HUES64 (cell line): ENCODE measurements at regions not wholly inside any gene's neighbourhood (a gene's known extent, or its start where the extent isn't known, plus 50 kb on each side); places are given as distances from the start of the nearest gene placed in this dataset.

ENCODE experiments used
- H3K27ac ChIP-seq: 2 replicates; pipeline ENCODE4 v1.7.0; 2013; ENCODE audit warnings: low read depth, low read length, inconsistent platforms
- H3K27me3 ChIP-seq: 2 replicates; pipeline ENCODE4 v1.6.1; 2013; ENCODE audit warnings: mild to moderate bottlenecking, low read length; ENCODE audit not compliant: insufficient read depth
- H3K36me3 ChIP-seq: 2 replicates; pipeline ENCODE4 v1.6.1; 2013; ENCODE audit warnings: mild to moderate bottlenecking, low read length; ENCODE audit not compliant: insufficient read depth
- H3K4me1 ChIP-seq: 2 replicates; pipeline ENCODE4 v1.6.1; 2013; ENCODE audit warnings: mild to moderate bottlenecking, low read length, moderate library complexity; ENCODE audit not compliant: insufficient read depth
- H3K4me3 ChIP-seq: 2 replicates; pipeline ENCODE4 v1.5.1; 2013; ENCODE audit warnings: mild to moderate bottlenecking, low read length, moderate library complexity
- H3K9ac ChIP-seq: 2 replicates; pipeline ENCODE4 v1.6.1; 2013; ENCODE audit warnings: mild to moderate bottlenecking, low read depth, low read length
- H3K9me3 ChIP-seq: 2 replicates; pipeline ENCODE4 v1.6.1; 2013; ENCODE audit warnings: low read depth, low read length; ENCODE audit not compliant: insufficient read depth
- WGBS: fragments of 150-250, 120-280 bp; methylation state at CpG from one replicate; pipeline ENCODE4 v1.1.7; 2013; ENCODE audit warnings: missing lambda C conversion rate; 5-methylcytosine and 5-hydroxymethylcytosine counted together

DNA sequence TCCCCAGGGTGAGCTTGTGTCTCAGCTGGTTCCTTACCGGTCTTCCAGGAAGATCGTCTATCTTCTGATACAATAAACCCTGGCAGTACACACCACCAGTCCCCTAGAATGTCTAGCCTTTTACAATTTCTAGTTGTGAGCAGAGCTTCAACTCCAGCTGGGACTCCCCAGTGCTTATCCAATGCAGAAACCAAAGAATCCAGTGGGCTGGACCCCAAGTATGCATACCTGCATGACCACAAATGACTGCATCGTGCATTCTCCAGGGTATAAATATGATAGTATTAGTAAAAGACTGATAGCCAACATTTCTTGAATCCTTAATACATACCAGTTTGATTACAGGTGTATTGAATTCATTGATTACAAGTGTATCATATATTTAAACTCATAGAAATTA is 176.0 kb downstream of the SATB1 start:
- H3K9ac ChIP-seq: no peak overlapping the region
- no peaks in the 10 kb centered on the region for H3K36me3 ChIP-seq
- WGBS: 96% methylated on average over 3 of the region's 3 CpGs

DNA sequence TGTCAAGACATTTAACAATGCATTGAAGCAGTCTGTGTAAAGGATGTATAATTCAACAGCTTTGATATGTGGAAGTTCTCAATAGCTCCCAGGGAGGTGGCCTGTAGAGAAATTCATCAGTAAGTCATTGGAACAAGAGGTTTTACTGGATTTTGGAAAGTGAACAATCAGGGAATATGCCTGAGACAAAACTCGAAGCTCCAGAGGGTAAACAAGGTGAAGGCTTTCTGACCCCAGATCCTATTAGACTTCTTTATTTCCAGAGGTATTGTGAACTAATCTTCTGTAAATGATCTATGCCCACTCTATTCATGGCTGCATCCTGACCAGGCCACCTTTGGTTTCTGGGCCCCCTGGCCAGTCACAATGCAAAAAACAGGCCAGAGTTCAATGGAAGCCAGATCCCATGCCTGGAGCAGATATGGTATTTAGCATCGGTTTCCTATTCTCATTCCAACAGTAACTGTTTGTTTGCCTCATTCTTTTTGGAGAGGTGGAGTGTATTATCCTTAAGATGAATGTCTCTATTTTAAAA is 177.3 kb downstream of the SATB1 start:
- 90% methylated on average over 2 of the region's 2 CpGs for WGBS
- H3K27ac ChIP-seq: no peak overlapping the region
- H3K4me3 ChIP-seq: no peak overlapping the region
- peaks cover 22% of the 10 kb centered on the region for H3K4me1 ChIP-seq
- no peaks in the 10 kb centered on the region for H3K9me3 ChIP-seq
- H3K36me3 ChIP-seq: no peaks in the 10 kb centered on the region
- no peak overlapping the region for H3K9ac ChIP-seq
- no peaks in the 10 kb centered on the region; the same call in 1 of the 2 replicates for H3K27me3 ChIP-seq

More for the DNA sequence above, 176.0 kb downstream of the SATB1 start:
- Histone ChIP-seq H3K27me3 (no peaks in the 10 kb centered on the region), H3K9me3 (no peaks in the 10 kb centered on the region), H3K4me3 (no peak overlapping the region), H3K27ac (no peak overlapping the region), H3K4me1 (peaks cover 22% of the 10 kb centered on the region)

DNA sequence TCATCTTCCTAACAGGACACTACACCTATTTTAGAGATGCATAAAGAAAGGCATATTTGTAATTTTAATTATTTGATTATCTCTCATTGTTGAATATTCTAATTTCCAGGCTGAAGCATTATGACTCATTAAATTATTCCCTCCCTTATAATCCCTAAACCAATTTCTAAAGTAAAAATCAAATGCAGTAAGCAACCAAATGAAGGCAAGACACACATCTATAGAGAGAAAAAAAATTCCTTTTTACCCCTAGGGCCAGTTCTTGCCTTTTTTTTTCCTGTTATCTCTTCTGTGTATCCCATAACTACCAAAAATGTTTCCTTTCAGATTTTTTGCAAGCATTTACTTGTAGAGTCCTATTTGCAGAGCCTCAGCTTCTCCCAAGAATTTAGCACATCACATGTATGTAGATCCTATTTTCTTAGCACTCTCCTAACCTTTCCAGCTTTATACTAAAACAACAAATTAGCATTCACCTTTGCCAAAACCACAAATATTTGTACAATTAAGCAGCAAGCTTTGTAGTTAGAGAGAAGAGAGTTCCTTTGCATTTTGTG is 177.9 kb downstream of the SATB1 start:
- no peaks in the 10 kb centered on the region; the same call in 1 of the 2 replicates for H3K27me3 ChIP-seq
- H3K9ac ChIP-seq: no peak overlapping the region
- H3K27ac ChIP-seq: no peak overlapping the region
- no peak overlapping the region for H3K4me3 ChIP-seq
- H3K9me3 ChIP-seq: no peaks in the 10 kb centered on the region
- no peaks in the 10 kb centered on the region for H3K36me3 ChIP-seq
- H3K4me1 ChIP-seq: peaks cover 22% of the 10 kb centered on the region

DNA sequence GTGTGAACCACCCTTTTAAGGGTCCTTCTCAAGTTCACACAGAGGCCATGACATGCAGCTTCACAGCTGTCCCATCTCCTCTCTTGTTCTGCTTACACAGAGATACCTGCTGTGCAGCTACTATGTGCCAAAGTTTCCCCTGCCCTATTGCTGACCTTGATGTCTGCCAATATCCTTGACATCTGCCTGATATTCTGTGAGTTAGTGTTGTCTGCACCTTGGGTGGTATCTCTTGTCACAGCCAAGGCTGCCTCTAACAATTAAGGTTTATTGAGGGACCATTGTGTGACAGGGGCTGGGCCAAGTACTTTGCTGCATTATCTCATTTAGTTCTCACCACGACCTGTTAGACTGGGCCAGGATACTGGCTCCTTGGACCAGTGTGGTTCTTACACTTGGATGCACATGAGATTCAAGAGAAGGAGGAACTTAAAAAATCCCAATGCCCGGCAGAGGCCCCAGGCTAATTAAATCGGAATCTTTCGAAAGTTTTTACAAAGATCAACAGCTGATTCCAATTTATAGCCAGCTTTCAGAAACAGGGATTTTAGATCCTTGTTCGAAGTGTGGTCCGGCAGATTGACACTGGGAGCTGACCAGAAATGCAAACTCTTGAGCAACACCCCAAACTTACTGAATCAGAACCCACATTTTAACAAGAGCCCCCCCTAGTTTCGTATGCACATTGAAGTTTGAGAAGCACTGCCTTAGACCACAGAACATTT is 178.6 kb downstream of the SATB1 start:
- Histone ChIP-seq H3K4me3 (no peak overlapping the region), H3K9ac (no peak overlapping the region), H3K4me1 (peaks cover 22% of the 10 kb centered on the region), H3K9me3 (no peaks in the 10 kb centered on the region), H3K27ac (no peak overlapping the region), H3K27me3 (no peaks in the 10 kb centered on the region; the same call in 1 of the 2 replicates), H3K36me3 (no peaks in the 10 kb centered on the region)
- WGBS: 89% methylated on average over 7 of the region's 7 CpGs

DNA sequence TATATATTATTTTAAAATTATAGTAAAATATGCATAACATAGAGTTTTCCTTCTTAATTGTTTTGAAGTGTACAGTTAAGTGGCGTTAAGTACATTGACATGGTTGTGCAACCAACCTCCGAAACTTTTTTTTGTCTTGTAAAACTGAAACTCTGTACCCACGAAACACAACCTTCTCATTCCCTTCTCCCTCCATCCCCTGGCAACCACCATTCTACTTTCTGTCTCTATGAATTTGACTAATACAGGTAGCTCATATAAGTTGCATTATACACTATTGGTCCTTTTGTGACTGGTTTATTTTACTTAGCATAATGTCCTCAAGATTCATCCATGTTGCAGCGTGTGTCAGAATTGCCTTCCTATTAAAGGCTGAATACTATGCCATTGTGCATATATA is 179.4 kb downstream of the SATB1 start:
- Histone ChIP-seq H3K9me3 (no peaks in the 10 kb centered on the region), H3K27me3 (no peaks in the 10 kb centered on the region; the same call in 1 of the 2 replicates), H3K4me1 (peaks cover 22% of the 10 kb centered on the region), H3K36me3 (no peaks in the 10 kb centered on the region), H3K9ac (no peak overlapping the region), H3K27ac (no peak overlapping the region), H3K4me3 (no peak overlapping the region)
- WGBS: 94% methylated on average over 4 of the region's 4 CpGs

DNA sequence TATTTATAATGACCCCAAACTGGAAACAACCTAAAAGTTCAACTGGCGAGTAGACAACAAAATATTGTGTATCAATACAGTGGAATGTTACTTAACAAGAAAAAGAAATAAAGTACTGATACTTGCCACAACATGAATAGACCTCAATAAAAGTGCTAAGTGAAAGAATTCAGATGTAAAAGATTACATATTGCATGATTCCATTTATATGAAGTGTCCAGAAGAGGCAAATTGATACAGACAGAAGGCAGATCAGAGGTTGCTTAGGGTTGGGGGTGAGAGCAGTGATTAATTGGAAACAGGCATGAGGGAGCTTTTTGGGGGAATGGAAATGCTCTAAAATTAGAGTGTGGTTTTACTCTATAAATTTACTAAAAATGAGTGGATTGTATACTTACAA is 183.3 kb downstream of the SATB1 start:
- Histone ChIP-seq H3K9ac (no peak overlapping the region), H3K27me3 (no peaks in the 10 kb centered on the region; the same call in 1 of the 2 replicates)
- 100% methylated on average over 1 of the region's 1 CpG for WGBS

DNA sequence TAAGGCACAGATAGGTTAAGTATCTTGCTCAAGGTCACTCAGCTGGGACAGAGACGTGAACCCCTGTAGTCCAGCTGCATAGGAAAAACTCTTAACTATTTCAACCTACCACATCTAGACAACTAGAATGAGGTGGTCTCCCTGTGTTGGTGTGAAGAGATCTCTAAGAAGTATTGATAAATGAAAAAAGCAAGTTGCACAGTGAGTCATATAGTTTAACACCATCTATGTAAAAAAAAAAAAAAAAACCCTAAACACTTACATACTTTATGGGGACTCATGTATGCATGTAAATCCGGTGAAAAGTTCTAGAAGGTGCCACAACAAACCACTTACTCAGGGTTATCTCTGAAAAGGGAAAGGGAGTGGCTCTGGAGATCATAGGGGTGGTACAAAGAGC is 185.5 kb downstream of the SATB1 start:
- WGBS: 100% methylated on average over 1 of the region's 2 CpGs
- H3K9ac ChIP-seq: no peak overlapping the region

More for the DNA sequence above, 183.3 kb downstream of the SATB1 start:
- Histone ChIP-seq H3K36me3 (no peaks in the 10 kb centered on the region), H3K4me3 (no peak overlapping the region), H3K27ac (no peak overlapping the region), H3K4me1 (peaks cover 29% of the 10 kb centered on the region), H3K9me3 (no peaks in the 10 kb centered on the region)

DNA sequence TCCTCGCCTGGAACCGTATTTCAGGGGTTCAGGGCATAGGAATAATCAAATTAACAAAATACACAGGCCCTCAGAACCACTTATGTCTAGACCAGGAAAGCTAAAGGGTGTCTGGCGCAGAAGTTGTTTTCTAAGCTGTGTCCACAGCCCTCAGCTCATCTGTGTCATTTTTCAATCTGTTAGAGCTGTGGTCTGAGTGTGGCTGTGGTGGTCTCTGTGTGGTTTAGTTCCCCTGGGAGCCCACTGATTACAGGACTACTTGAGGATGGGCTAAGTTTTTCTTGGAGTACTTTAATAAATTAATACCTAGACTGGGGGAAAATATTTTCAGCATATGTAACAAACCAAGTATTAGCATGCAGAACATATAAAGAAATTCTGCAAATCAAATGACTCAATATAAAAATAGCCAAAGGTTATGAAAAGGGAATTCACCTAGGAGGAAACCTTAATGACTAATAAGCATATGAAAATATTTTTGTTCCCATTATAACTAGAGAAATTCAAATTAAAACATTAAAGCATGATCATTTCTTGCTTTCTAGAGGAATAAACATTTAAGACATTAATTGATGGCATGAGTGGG is 186.3 kb downstream of the SATB1 start:
- Histone ChIP-seq H3K9ac (no peak overlapping the region), H3K27ac (no peak overlapping the region), H3K4me3 (no peak overlapping the region), H3K9me3 (no peaks in the 10 kb centered on the region), H3K4me1 (peaks cover 52% of the 10 kb centered on the region), H3K36me3 (no peaks in the 10 kb centered on the region), H3K27me3 (no peaks in the 10 kb centered on the region; the same call in 1 of the 2 replicates)
- 92% methylated on average over 3 of the region's 3 CpGs for WGBS

More for the DNA sequence above, 185.5 kb downstream of the SATB1 start:
- H3K4me3 ChIP-seq: no peak overlapping the region
- no peaks in the 10 kb centered on the region for H3K9me3 ChIP-seq
- peaks cover 43% of the 10 kb centered on the region for H3K4me1 ChIP-seq
- H3K36me3 ChIP-seq: no peaks in the 10 kb centered on the region
- no peaks in the 10 kb centered on the region; the same call in 1 of the 2 replicates for H3K27me3 ChIP-seq
- H3K27ac ChIP-seq: no peak overlapping the region

DNA sequence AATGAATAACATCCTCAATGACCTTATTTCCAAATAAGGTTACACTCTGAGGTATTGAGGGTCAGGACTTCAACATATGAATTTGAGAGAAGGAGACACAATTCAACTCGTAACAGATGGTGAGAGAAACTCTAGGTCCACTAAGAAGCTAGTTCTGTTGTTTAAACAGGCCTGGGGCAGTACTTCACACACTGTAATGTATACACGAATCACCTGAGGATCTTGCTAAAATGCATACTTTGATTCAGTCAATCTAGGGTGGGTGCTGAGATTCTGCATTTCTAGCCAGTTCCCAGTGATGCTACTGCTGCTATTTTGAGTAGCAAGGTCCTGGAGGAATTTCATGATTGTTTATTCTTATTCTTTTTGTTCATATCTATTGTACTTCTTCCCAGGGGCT is 186.8 kb downstream of the SATB1 start:
- Histone ChIP-seq H3K27ac (no peak overlapping the region), H3K9ac (no peak overlapping the region), H3K27me3 (peaks cover 5% of the 10 kb centered on the region; the same call in 1 of the 2 replicates), H3K4me1 (peaks cover 53% of the 10 kb centered on the region), H3K9me3 (no peaks in the 10 kb centered on the region), H3K36me3 (no peaks in the 10 kb centered on the region), H3K4me3 (no peak overlapping the region)
- WGBS: 94% methylated on average over 2 of the region's 2 CpGs

DNA sequence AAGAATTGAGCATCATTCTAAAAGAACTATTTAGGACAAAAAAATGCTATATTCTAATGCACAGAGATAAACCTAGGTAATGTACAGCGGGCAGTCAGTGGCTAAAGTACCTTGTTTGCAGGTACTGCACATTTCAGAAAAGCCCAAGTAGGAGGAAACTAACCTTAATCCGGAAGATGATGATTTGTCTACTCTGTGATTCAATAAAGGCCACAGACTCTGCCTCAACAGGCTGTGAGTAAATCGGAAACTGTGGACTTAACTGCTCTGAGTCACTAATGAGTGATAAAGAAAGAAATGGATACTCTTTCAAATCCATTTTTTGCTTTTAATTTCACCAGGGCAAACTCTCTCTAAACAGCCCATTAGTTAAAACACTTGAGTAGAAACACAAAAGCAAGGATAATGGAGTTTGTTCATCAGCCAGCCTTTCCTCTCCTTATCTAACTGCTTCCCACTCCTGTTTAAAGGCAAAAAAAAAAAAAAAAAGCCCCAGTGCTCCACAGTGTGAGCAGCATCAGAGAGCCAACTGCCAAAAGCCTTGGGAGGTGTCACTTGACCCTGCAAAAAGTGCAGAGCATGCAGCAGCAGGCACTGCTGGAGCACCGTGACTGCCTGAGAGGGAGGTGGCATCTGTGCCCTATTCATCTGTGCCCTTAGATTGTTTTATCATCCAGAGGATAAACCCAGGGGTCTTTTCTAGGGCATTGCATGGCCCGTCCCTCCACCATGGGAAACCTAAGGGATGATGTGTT is 187.7 kb downstream of the SATB1 start:
- Histone ChIP-seq H3K36me3 (no peaks in the 10 kb centered on the region), H3K4me3 (no peak overlapping the region), H3K9me3 (no peaks in the 10 kb centered on the region), H3K9ac (no peak overlapping the region), H3K4me1 (peaks cover 53% of the 10 kb centered on the region), H3K27ac (no peak overlapping the region), H3K27me3 (peaks cover 11% of the 10 kb centered on the region; the same call in 1 of the 2 replicates)
- WGBS: 91% methylated on average over 5 of the region's 5 CpGs
